ACHN (cell line): ENCODE measurements at regions not wholly inside any gene's neighbourhood (a gene's known extent, or its start where the extent isn't known, plus 50 kb on each side); places are given as distances from the start of the nearest gene placed in this dataset.

Experiments
- DNase-seq: peaks from one replicate; pipeline ENCODE4 v3.0.0-alpha.2; 2015
- in situ Hi-C: cut with HindIII; loops from 2 replicates; pipeline ENCODE4 v1.10.0; 2017; ENCODE audit warnings: low sequenced_read_pairs, low pct_ligation_motif_present, low pct_unique_long_range_greater_than_20kb

- no peak for DNase-seq
- in situ Hi-C loops = no loop called here
Measured at GRCh38 chr13:105159841-105160240, 1375.6 kb downstream of the EFNB2 start.

- DNase-seq = no peak
- in situ Hi-C loops = no loop called here
Measured at GRCh38 chr13:105153611-105154010, 1381.9 kb downstream of the EFNB2 start.

GRCh38 chr13:105151639-105152038 is 1383.8 kb downstream of the EFNB2 start:
- DNase-seq = no peak
- in situ Hi-C loops = no loop called here

GRCh38 chr13:105147461-105147860 is 1388.0 kb downstream of the EFNB2 start:
- no peak for DNase-seq
- in situ Hi-C loops = no loop called here

GRCh38 chr13:105144936-105145335 is 1390.5 kb downstream of the EFNB2 start:
- no peak for DNase-seq
- in situ Hi-C loops = no loop called here

GRCh38 chr13:105144020-105144419 is 1391.4 kb downstream of the EFNB2 start:
- in situ Hi-C loops = no loop called here
- DNase-seq = no peak

- in situ Hi-C loops = no loop called here
- no peak for DNase-seq
Measured at GRCh38 chr13:105142556-105142955, 1392.9 kb downstream of the EFNB2 start.

GRCh38 chr13:105139380-105140285 is 1395.8 kb downstream of the EFNB2 start:
- no peak for DNase-seq
- in situ Hi-C loops = no loop called here

GRCh38 chr13:105139048-105139379 is 1396.4 kb downstream of the EFNB2 start:
- DNase-seq = no peak
- in situ Hi-C loops = no loop called here

- DNase-seq = no peak
- in situ Hi-C loops = no loop called here
Measured at GRCh38 chr13:105135852-105136615, 1399.4 kb downstream of the EFNB2 start.

GRCh38 chr13:105127732-105128131 is 1407.7 kb downstream of the EFNB2 start:
- in situ Hi-C loops = no loop called here
- no peak for DNase-seq

GRCh38 chr13:105121221-105121620 is 1414.2 kb downstream of the EFNB2 start:
- DNase-seq = no peak
- in situ Hi-C loops = no loop called here

- DNase-seq = no peak
- in situ Hi-C loops = no loop called here
Measured at GRCh38 chr13:105118426-105118985, 1417.0 kb downstream of the EFNB2 start.

GRCh38 chr13:105116966-105117365 is 1418.5 kb downstream of the EFNB2 start:
- no peak for DNase-seq
- in situ Hi-C loops = no loop called here

GRCh38 chr13:105112561-105112960 is 1422.9 kb downstream of the EFNB2 start:
- in situ Hi-C loops = no loop called here

GRCh38 chr13:105107781-105108180 is 1427.7 kb downstream of the EFNB2 start:
- DNase-seq = no peak
- in situ Hi-C loops = no loop called here

More at GRCh38 chr13:105112561-105112960, 1422.9 kb downstream of the EFNB2 start:
- DNase-seq = no peak

- DNase-seq = no peak
- in situ Hi-C loops = no loop called here
Measured at GRCh38 chr13:105105471-105105870, 1430.0 kb downstream of the EFNB2 start.

- in situ Hi-C loops = no loop called here
- DNase-seq = no peak
Measured at GRCh38 chr13:105097521-105097920, 1437.9 kb downstream of the EFNB2 start.

GRCh38 chr13:105089858-105090643 is 1445.4 kb downstream of the EFNB2 start:
- no peak for DNase-seq
- in situ Hi-C loops = no loop called here
